ENCODE measurements at regions not wholly inside any gene's neighbourhood (a gene's known extent, or its start where the extent isn't known, plus 50 kb on each side); places are given as distances from the start of the nearest gene placed in this dataset.

DNA sequence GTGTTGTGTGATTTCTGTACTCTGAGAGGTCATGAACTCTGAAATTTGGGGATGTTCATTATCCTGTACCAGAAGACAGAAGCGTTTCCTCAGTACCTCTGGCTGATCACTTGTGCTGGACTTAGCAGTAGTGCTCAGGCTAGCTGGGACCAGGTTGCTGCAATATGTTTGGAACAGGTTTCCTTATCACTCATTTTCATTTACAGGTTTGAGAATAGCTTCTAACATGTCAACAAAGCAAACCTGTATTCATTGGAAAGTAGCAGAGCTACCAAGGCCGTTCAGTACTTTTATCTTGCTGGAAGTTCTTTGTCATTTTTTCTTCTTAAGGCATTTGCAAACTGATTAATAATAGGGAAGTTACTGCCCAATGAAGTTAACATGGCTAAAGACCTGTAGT, 242.9 kb upstream of the ANKRD50 start:
- TF ChIP-seq PATZ1 (CRISPR knock-in tag; IDR thresholded peaks at IDR 0.05; ENCODE audit: borderline replicate concordance): no peak
- TF ChIP-seq, protein P1, sequence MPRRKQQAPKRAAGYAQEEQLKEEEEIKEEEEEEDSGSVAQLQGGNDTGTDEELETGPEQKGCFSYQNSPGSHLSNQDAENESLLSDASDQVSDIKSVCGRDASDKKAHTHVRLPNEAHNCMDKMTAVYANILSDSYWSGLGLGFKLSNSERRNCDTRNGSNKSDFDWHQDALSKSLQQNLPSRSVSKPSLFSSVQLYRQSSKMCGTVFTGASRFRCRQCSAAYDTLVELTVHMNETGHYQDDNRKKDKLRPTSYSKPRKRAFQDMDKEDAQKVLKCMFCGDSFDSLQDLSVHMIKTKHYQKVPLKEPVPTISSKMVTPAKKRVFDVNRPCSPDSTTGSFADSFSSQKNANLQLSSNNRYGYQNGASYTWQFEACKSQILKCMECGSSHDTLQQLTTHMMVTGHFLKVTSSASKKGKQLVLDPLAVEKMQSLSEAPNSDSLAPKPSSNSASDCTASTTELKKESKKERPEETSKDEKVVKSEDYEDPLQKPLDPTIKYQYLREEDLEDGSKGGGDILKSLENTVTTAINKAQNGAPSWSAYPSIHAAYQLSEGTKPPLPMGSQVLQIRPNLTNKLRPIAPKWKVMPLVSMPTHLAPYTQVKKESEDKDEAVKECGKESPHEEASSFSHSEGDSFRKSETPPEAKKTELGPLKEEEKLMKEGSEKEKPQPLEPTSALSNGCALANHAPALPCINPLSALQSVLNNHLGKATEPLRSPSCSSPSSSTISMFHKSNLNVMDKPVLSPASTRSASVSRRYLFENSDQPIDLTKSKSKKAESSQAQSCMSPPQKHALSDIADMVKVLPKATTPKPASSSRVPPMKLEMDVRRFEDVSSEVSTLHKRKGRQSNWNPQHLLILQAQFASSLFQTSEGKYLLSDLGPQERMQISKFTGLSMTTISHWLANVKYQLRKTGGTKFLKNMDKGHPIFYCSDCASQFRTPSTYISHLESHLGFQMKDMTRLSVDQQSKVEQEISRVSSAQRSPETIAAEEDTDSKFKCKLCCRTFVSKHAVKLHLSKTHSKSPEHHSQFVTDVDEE (CRISPR knock-in tag; IDR thresholded peaks at IDR 0.05): no peak
- TF ChIP-seq ZC3H10 (CRISPR knock-in tag; IDR thresholded peaks at IDR 0.05): no peak
- TF ChIP-seq TOX (CRISPR knock-in tag; IDR thresholded peaks at IDR 0.05; ENCODE audit: borderline replicate concordance): no peak
- no peak for TF ChIP-seq ZFP3 (CRISPR knock-in tag; IDR thresholded peaks at IDR 0.05)
- TF ChIP-seq TCF4 (CRISPR knock-in tag; IDR thresholded peaks at IDR 0.05; ENCODE audit: borderline replicate concordance): no peak
- no peak for TF ChIP-seq ARNTL (CRISPR knock-in tag; IDR thresholded peaks at IDR 0.05; ENCODE audit: borderline replicate concordance, low read depth)
- no peak for TF ChIP-seq CSDC2 (CRISPR knock-in tag; IDR thresholded peaks at IDR 0.05)
- TF ChIP-seq ZNF70 (CRISPR knock-in tag; IDR thresholded peaks at IDR 0.05): no peak
